Activated CD4-positive, alpha-beta T cell treated with anti-CD3 and anti-CD28 coated beads for 24 hours (primary cell): ENCODE measurements at regions not wholly inside any gene's neighbourhood (a gene's known extent, or its start where the extent isn't known, plus 50 kb on each side); places are given as distances from the start of the nearest gene placed in this dataset.
A peak's percentile ranks its signal among the peaks of the same experiment; 100 is the strongest.

Source experiments
- DNase-seq, 2 donors: peaks; one replicate each; pipeline ENCODE4 v3.0.0-alpha.2; 2020; ENCODE audit warnings: low read depth in 2 of 2

GRCh38 chr7:98515201-98515600 lies 101.9 kb upstream of the NPTX2 start:
- DNase-seq: no peak

- no peak for DNase-seq
These were observed 102.7 kb upstream of the NPTX2 start for GRCh38 chr7:98514211-98515031.

DNA sequence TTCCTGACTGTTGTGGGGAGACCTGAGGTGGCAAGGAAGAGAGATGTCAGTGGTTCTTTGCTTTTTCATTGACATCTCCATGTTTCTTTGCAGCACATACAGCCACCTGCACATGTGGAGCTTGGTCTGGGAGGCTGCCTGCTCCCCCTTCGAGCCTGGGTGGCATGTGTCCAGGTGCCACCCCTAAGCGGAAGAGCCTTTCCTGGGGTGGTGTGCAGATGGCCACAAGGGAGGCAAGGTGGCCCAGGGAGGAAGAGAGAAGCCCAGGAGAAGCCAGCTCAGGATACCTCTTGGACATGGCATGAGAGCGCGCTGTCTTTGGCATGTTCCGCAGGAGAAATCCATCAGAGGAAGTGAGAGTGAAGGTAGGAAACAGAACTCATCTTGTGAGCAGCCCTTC lies 105.9 kb upstream of the NPTX2 start:
- no peak for DNase-seq

DNA sequence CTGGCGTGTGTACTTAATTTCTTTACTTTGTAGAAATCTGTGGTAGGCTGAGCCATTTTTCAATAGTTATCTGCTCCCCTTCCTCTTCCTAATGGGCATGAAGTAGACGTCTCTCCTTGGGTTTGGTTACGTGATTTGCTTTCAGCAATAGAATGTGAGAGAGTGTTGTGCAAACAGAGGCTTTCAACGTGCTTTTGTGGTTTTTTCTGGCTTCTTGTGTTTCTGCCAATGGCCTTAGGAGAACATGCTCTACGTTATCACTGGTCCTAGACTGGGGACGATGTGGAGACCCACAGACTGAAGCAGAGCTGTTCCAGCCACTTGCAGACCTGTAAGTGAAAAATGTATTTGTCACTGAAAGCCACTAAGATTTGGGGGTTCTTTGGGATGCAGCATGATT lies 107.2 kb upstream of the NPTX2 start:
- no peak for DNase-seq

- DNase-seq: no peak
These were observed 105.6 kb upstream of the BAIAP2L1 start for GRCh38 chr7:98506471-98506870.

GRCh38 chr7:98500764-98501163 lies 99.9 kb upstream of the BAIAP2L1 start:
- no peak for DNase-seq

DNA sequence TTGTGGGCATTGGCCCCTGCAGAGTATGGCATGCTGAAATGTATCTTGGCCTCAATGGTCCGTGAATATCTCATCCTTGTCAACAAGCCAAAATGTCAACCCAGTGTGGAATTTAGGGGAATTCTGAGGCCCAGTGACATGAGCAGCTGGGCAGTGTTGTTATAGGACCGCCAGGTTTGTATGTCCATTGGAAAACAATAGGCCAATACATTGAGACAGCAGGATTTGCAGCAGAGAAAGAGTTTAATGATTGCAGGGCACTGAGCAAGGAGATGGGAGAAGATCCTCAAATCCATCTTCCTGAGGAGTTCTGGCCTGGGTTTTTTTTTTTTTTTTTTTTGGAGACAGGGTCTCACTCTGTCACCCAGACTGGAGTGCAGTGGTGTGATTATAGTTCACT lies 95.7 kb upstream of the BAIAP2L1 start:
- DNase-seq: no peak

- no peak for DNase-seq
These were observed 94.5 kb upstream of the BAIAP2L1 start for GRCh38 chr7:98495200-98495955.

DNA sequence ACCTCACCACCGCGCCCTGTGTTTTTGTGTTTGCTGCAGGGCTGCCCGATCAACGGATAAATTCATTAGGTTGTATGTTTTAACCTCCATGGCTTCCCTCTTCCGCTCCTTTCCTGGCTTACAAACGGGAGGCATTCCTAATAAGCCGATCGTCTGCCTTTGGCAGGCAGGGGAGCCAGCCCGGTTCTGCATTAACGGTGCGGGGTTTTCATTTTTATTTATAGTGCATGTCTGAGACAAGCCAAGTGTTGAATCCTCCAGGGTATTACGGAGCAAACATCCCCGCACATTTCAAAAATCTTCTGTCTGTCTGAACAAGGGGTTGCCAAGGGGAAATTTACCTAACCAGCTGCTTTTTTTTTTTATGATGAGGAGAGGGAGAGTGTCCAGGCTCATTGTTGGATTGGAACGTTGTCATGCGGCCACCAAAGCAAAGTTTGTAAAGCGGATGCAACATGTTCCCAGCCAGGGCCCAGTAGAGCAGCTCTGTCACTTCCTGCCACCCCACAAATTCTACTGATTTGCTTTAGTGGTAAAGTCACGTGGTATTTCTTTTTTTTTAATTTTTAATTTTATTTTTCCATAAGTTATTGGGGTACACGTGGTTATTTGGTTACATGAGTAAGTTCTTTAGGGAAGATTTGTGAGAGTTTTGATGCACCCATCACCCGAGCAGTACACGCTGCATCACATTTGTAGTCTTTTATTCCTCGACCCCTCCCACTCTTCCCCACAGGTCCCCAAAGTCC lies 92.3 kb upstream of the BAIAP2L1 start:
- no peak for DNase-seq

DNA sequence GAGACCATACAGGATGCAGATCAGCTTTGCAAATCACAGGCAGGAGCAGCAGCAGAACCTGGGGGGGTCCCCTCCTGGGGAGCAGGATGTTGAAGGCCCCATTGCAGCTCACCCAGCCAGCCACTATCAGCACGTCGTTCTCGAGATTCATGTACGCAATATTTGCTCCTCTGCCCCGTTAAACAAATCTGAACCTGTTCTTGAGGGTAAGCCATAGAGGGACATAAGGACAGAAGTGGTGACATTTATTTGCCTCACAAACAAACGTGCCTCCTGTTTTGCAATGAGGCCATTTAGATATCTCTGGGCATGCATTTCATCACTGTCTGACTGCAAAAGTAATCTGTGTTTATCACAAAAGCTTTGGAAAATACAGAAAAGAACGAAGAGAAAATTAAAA lies 87.3 kb upstream of the BAIAP2L1 start:
- DNase-seq: no peak

DNA sequence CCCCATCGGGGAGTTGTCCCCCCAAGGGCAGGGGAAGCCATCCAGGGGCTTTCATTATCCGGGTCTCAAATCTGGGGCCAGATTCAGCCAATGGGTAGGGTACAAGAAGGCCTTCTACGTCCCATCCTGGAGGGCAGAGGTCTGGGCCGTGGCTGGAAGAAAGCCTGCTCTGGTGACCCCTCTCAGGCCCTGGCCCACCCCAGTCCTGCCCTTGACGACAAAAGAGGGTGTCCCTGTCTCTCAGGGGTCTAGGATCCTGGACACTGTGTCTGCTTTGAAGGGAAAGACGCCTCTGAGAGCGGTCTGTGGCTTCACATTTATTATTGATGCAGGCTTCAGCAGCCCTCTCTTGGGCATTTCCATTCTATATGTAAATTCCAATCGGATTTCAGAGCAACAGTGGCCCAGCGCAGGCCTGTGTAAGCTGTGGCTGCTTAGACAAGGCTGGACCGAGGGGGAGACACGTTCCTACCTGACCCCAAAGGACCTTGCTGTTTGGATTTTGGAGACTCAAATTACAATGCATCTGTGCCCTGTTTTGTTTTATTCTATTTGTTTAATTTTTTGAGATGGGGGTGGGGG lies 83.2 kb upstream of the BAIAP2L1 start:
- DNase-seq: no peak

GRCh38 chr7:98483276-98483963 lies 82.5 kb upstream of the BAIAP2L1 start:
- no peak for DNase-seq

GRCh38 chr7:98479318-98479717 lies 78.4 kb upstream of the BAIAP2L1 start:
- no peak for DNase-seq

- DNase-seq: no peak
These were observed 74.5 kb upstream of the BAIAP2L1 start for GRCh38 chr7:98475352-98475751.

- DNase-seq: no peak
These were observed 73.7 kb upstream of the BAIAP2L1 start for GRCh38 chr7:98474558-98474957.

DNA sequence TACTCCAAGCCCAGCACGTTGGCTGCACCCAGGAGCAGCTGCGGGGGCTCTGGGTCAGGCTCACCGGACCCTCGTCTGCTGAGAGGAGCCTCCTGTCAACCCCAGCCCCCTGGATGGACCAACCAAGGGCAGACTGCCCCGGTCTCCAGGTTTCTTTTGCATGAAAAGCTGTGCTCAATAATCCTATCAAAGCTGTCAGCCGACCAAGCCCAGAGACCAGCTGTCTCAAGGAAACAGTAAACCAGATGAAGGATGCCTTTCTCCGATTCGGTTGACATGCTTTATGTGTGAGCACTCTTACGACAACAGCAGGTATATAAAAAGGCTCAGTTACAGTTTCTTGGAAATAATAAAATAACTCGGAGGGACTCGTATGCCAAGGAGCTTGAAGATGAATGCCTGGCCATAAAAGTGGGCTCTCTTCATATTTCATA lies 71.6 kb upstream of the BAIAP2L1 start:
- DNase-seq: no peak

- DNase-seq: peak in 1 of 2 donors; percentile 26
These were observed 69.8 kb upstream of the BAIAP2L1 start for GRCh38 chr7:98470485-98471240.

- no peak for DNase-seq
These were observed 68.2 kb upstream of the BAIAP2L1 start for GRCh38 chr7:98469088-98469487.

DNA sequence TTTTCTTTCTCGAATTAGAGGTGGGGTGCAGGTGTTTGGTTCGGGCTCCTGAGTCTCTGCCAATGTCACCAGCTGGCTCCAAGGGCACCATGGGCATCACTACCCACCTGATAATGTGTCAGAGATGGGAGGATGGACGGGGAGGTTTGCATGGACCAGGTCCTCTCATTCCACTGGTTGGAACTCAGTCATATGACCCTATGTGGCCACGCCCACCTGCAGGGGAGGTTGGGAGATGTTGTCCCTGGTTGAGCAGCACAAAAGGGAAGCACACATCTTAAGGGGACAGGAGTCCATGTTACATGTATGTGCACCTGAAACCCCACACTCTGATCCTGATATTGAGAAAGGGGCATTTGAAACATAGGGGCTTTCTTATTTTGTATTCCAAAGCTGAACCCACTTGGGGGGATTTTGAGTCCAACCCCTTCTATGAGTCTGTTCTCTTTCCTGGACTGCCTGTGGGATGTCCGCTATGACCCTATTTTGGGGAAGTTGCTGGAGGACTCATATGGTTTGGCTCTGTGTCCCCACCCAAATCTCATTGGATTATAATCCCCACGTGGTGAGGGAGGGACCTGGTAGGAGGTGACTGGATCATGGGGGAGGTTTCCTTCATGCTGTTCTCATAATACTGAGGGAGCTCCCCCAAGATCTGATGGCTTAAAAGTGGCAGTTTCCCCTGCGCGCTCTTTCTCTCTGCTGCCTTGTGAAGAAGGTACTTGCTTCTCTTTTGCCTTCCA lies 66.9 kb upstream of the BAIAP2L1 start:
- DNase-seq: no peak

DNA sequence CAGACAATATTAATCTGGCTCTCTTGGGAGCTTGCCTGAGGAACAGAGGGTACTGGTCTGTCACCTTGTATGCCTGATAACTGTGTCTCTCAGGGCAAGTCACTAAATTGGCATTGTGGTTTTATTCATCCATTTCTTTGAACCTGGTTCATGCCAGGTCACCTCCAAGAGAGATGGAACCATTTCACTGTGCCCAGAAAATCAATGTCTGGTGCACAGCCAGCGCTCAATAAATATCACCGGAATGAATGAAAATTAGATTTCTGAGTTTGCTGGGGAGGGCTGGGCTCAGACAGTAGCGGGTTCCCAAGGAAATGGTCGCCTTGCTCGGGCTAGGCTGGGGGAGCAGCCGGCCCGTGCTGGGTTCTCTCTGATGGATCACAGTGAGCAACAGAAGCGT lies 64.1 kb upstream of the BAIAP2L1 start:
- no peak for DNase-seq
